ENCODE measurements at regions not wholly inside any gene's neighbourhood (a gene's known extent, or its start where the extent isn't known, plus 50 kb on each side); places are given as distances from the start of the nearest gene placed in this dataset.
"Not testable (repeated sequence)": the region's sequence is repeated elsewhere in the genome, so short reads cannot be mapped to it uniquely, and the experiment has no call there.

GRCh38 chr9:89687848-89688247 is 83.0 kb downstream of the GADD45G start:
- H3K9me3 Mint-ChIP-seq: no peaks in the 10 kb centered on the region

GRCh38 chr9:89689321-89689720 is 84.5 kb downstream of the GADD45G start:
- not testable (repeated sequence) for ATAC-seq (ENCODE audit: low read depth in 2 of 2); H3K36me3 Mint-ChIP-seq; DNase-seq; H3K9me3 Mint-ChIP-seq; H3K4me3 Mint-ChIP-seq
- Mint-ChIP-seq H3K4me1 (peaks cover 0 to 11% (median 10%) of the 10 kb centered on the region in 3 donors), H3K27me3 (peaks cover 0 to 17% (median 7%) of the 10 kb centered on the region in 3 donors), H3K27ac (peak overlapping the region in 1 of 6 donors; percentile 63)

More at GRCh38 chr9:89687848-89688247, 83.0 kb downstream of the GADD45G start:
- Mint-ChIP-seq H3K36me3 (no peaks in the 10 kb centered on the region), H3K4me1 (peaks cover 0 to 10% (median 7%) of the 10 kb centered on the region in 3 donors), H3K27me3 (peaks cover 0 to 8% (median 7%) of the 10 kb centered on the region in 3 donors), H3K27ac (peak overlapping the region in 1 of 6 donors; percentile 82), H3K4me3 (no peak overlapping the region)
- DNase-seq (no peak), ATAC-seq (ENCODE audit: low read depth in 2 of 2) (no peak)

DNA sequence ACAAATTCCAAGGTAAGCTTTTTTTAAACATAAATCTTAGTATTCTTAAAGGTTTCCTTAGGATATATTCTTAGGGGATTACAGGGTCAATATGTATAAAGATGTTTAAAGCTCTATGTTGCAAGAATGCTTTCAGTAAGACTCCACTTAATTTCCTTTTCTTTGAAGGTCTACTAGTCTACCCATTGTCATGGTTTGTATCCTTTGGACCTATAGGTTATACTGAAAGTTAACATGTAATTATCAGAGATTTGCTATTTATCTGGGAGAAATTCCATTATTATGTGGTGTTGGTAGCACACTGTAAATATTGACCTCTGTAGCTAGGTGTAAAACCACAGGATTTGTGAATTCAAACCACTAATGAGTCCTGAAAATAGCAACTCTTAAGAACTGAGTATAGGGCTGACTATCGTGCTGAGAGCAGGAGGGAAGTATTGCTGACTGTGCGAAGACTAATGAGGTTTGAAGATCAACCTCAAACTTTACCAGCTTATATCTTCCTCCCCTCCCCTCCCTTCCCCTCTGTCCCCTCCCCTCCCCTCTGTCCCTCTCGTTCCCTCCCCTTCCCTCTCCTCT is 85.6 kb downstream of the GADD45G start:
- peaks cover 0 to 17% (median 7%) of the 10 kb centered on the region in 3 donors for H3K27me3 Mint-ChIP-seq
- DNase-seq (no peak), ATAC-seq (ENCODE audit: low read depth in 2 of 2) (peak; percentile 41 to 61)
- peaks cover 0 to 11% (median 10%) of the 10 kb centered on the region in 3 donors for H3K4me1 Mint-ChIP-seq
- peak overlapping the region in 1 of 6 donors; percentile 54 for H3K27ac Mint-ChIP-seq
- H3K4me3 Mint-ChIP-seq: no peak overlapping the region
- H3K36me3 Mint-ChIP-seq: no peaks in the 10 kb centered on the region
- H3K9me3 Mint-ChIP-seq: no peaks in the 10 kb centered on the region

GRCh38 chr9:89695441-89695891 is 90.7 kb downstream of the GADD45G start:
- no peaks in the 10 kb centered on the region for H3K36me3 Mint-ChIP-seq
- ATAC-seq (ENCODE audit: low read depth in 2 of 2) (no peak), DNase-seq (no peak)
- H3K4me1 Mint-ChIP-seq: peaks cover 0 to 11% (median 10%) of the 10 kb centered on the region in 3 donors
- H3K27me3 Mint-ChIP-seq: peaks cover 0 to 9% (median 5%) of the 10 kb centered on the region in 3 donors
- H3K9me3 Mint-ChIP-seq: no peaks in the 10 kb centered on the region
- H3K27ac Mint-ChIP-seq: no peak overlapping the region
- no peak overlapping the region for H3K4me3 Mint-ChIP-seq

DNA sequence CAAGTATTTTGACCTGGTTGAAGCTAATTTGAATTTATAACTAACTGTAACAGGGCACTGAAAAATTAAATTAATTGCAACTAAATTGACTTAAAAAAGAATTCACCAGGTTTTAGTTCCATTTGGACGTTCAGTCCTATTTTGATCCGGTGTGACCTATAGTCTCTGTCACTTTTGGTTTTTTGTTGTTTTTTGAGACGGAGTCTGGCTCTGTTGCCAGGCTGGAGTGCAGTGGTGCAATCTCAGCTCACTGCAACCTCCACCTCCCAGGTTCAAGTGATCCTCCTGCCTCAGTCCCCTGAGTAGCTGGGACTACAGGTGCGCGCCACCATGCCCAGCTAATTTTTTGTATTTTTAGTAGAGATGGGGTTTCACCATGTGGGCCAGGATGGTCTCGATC is 91.2 kb downstream of the GADD45G start:
- H3K4me1 Mint-ChIP-seq; H3K27ac Mint-ChIP-seq; H3K9me3 Mint-ChIP-seq; H3K36me3 Mint-ChIP-seq; H3K4me3 Mint-ChIP-seq; ATAC-seq (ENCODE audit: low read depth in 2 of 2); H3K27me3 Mint-ChIP-seq; DNase-seq: not testable (repeated sequence)

DNA sequence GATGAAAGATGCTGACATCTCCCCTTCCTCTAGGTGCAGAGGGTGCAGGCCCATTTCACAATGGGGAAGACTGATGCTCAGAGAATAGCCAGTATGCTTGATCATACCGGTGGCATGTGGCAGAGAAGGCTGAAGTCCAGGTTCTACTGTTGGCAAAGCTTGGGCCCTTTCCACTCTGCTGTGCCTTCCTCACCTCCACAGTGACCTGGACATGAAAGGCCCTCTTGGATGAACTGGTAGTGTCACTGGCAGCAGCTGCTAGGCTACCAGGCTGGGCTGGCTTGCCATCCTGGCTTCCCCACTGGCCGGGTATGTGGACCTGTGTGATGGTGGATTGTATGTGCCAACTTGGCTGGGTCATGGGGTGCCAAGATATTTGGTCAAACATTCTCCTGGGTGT is 92.0 kb downstream of the GADD45G start:
- no peak for DNase-seq
- no peak for ATAC-seq (ENCODE audit: low read depth in 2 of 2)
- H3K27ac Mint-ChIP-seq: peak overlapping the region in 1 of 6 donors; percentile 32
- no peaks in the 10 kb centered on the region for H3K36me3 Mint-ChIP-seq
- no peaks in the 10 kb centered on the region for H3K9me3 Mint-ChIP-seq
- peaks cover 0 to 9% (median 5%) of the 10 kb centered on the region in 3 donors for H3K27me3 Mint-ChIP-seq
- H3K4me1 Mint-ChIP-seq: peaks cover 4 to 14% (median 11%) of the 10 kb centered on the region in 3 donors
- no peak overlapping the region for H3K4me3 Mint-ChIP-seq

- H3K4me3 Mint-ChIP-seq: no peak overlapping the region
- ATAC-seq (ENCODE audit: low read depth in 2 of 2) (no peak), DNase-seq (no peak)
- H3K9me3 Mint-ChIP-seq: no peaks in the 10 kb centered on the region
- peaks cover 0 to 9% (median 5%) of the 10 kb centered on the region in 3 donors for H3K27me3 Mint-ChIP-seq
- peak overlapping the region in 1 of 6 donors; percentile 47 for H3K27ac Mint-ChIP-seq
- H3K4me1 Mint-ChIP-seq: peaks cover 8 to 19% (median 14%) of the 10 kb centered on the region in 3 donors
- no peaks in the 10 kb centered on the region for H3K36me3 Mint-ChIP-seq
These were observed 92.7 kb downstream of the GADD45G start for GRCh38 chr9:89697553-89697952.

- Mint-ChIP-seq H3K36me3 (no peaks in the 10 kb centered on the region), H3K4me1 (peaks cover 8 to 14% (median 14%) of the 10 kb centered on the region in 3 donors), H3K9me3 (no peaks in the 10 kb centered on the region), H3K27ac (peak overlapping the region in 2 of 6 donors; percentile 55 to 85), H3K4me3 (peak overlapping the region in 1 of 8 donors; percentile 15), H3K27me3 (peaks cover 0 to 5% (median 2%) of the 10 kb centered on the region in 3 donors)
- ATAC-seq (ENCODE audit: low read depth in 2 of 2) (no peak), DNase-seq (no peak)
These were observed 93.7 kb downstream of the GADD45G start for GRCh38 chr9:89698411-89699005.

- peaks cover 0 to 5% (median 0%) of the 10 kb centered on the region in 3 donors for H3K27me3 Mint-ChIP-seq
- H3K27ac Mint-ChIP-seq: peak overlapping the region in 5 of 6 donors; percentile 0 to 97 (median 55)
- H3K4me3 Mint-ChIP-seq: no peak overlapping the region
- no peaks in the 10 kb centered on the region for H3K36me3 Mint-ChIP-seq
- no peaks in the 10 kb centered on the region for H3K9me3 Mint-ChIP-seq
- ATAC-seq (ENCODE audit: low read depth in 2 of 2) (no peak), DNase-seq (no peak)
- peaks cover 8 to 14% (median 14%) of the 10 kb centered on the region in 3 donors for H3K4me1 Mint-ChIP-seq
These were observed 94.8 kb downstream of the GADD45G start for GRCh38 chr9:89699646-89700045.

- no peaks in the 10 kb centered on the region for H3K36me3 Mint-ChIP-seq
- H3K4me3 Mint-ChIP-seq: peak overlapping the region in 6 of 8 donors; percentile 3 to 70 (median 60)
- DNase-seq (peak; percentile 62), ATAC-seq (ENCODE audit: low read depth in 2 of 2) (peak; percentile 97 to 98)
- H3K27me3 Mint-ChIP-seq: peaks cover 0 to 5% (median 0%) of the 10 kb centered on the region in 3 donors
- no peaks in the 10 kb centered on the region for H3K9me3 Mint-ChIP-seq
- H3K4me1 Mint-ChIP-seq: peaks cover 8 to 14% (median 14%) of the 10 kb centered on the region in 3 donors
- H3K27ac Mint-ChIP-seq: peak overlapping the region; percentile 29 to 98 (median 70)
These were observed 96.5 kb downstream of the GADD45G start for GRCh38 chr9:89701221-89701798.

GRCh38 chr9:89702401-89702800 is 97.6 kb downstream of the GADD45G start:
- ATAC-seq (ENCODE audit: low read depth in 2 of 2): no peak
- Mint-ChIP-seq H3K27ac (peak overlapping the region in 3 of 6 donors; percentile 24 to 80 (median 70)), H3K4me3 (no peak overlapping the region), H3K36me3 (no peaks in the 10 kb centered on the region), H3K9me3 (no peaks in the 10 kb centered on the region), H3K27me3 (peaks cover 0 to 5% (median 0%) of the 10 kb centered on the region in 3 donors), H3K4me1 (peaks cover 14 to 18% (median 16%) of the 10 kb centered on the region in 3 donors)
- no peak for DNase-seq

DNA sequence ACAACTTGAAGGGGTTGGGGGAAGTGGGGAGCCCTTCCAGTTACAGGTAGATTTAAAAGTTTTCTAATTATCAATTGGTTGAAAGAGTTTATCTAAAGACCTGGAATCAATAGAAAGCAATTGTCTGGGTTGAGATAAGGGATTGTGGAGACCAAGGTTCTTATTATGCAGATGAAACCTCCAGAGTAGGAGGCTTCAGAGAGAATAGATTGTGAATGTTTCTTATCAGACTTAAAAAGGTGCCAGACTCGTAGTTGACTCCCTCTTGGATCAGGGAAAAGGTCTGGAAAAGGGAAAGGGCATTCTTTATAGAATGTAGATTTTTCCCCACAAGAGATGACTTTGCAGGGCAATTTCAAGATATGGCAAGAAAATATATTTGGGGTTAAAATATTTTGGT is 100.8 kb downstream of the GADD45G start:
- no peaks in the 10 kb centered on the region for H3K27me3 Mint-ChIP-seq
- ATAC-seq (ENCODE audit: low read depth in 2 of 2) (no peak), DNase-seq (no peak)
- no peaks in the 10 kb centered on the region for H3K36me3 Mint-ChIP-seq
- H3K4me1 Mint-ChIP-seq: peaks cover 9 to 23% (median 20%) of the 10 kb centered on the region in 3 donors
- no peak overlapping the region for H3K4me3 Mint-ChIP-seq
- peaks cover 0 to 2% (median 0%) of the 10 kb centered on the region in 7 donors for H3K9me3 Mint-ChIP-seq
- H3K27ac Mint-ChIP-seq: peak overlapping the region in 1 of 6 donors; percentile 47

GRCh38 chr9:89706086-89706485 is 101.3 kb downstream of the GADD45G start:
- ATAC-seq (ENCODE audit: low read depth in 2 of 2) (no peak), DNase-seq (no peak)
- H3K27me3 Mint-ChIP-seq: no peaks in the 10 kb centered on the region
- peaks cover 9 to 25% (median 20%) of the 10 kb centered on the region in 3 donors for H3K4me1 Mint-ChIP-seq
- H3K4me3 Mint-ChIP-seq: no peak overlapping the region
- no peaks in the 10 kb centered on the region for H3K36me3 Mint-ChIP-seq
- peak overlapping the region in 1 of 6 donors; percentile 13 for H3K27ac Mint-ChIP-seq
- peaks cover 0 to 2% (median 0%) of the 10 kb centered on the region in 7 donors for H3K9me3 Mint-ChIP-seq
